ENCODE measurements at regions not wholly inside any gene's neighbourhood (a gene's known extent, or its start where the extent isn't known, plus 50 kb on each side); places are given as distances from the start of the nearest gene placed in this dataset.
A peak's percentile ranks its signal among the peaks of the same experiment; 100 is the strongest.

GRCh38 chr5:158011422-158011821 is 152.5 kb upstream of the CLINT1 start:
- H3K27me3 Mint-ChIP-seq, result peaks cover 8% of the 10 kb centered on the region
- H3K4me1 Mint-ChIP-seq (ENCODE audit: low read depth), result no peaks in the 10 kb centered on the region
- H3K4me3 Mint-ChIP-seq, result no peak overlapping the region
- intact Hi-C loops (cut with micrococcal nuclease), result no loop called here
- no peak for DNase-seq
- ChIA-PET CTCF (interaction anchor here (1.2 to 1.7 kb wide), 2 partner anchors 13 to 249 kb away, joined by 3 read pairs; no protein-coding TSS in a partner anchor), POLR2A (no interaction called here)
- H3K36me3 Mint-ChIP-seq, result no peaks in the 10 kb centered on the region
- no peaks in the 10 kb centered on the region for H3K9me3 Mint-ChIP-seq
- no peak overlapping the region for H3K27ac Mint-ChIP-seq

GRCh38 chr5:158010831-158011230 is 151.9 kb upstream of the CLINT1 start:
- ChIA-PET POLR2A (no interaction called here), CTCF (interaction anchor here (1.7 kb wide), 1 partner anchor 13 kb away, joined by 3 read pairs; no protein-coding TSS in a partner anchor)
- Mint-ChIP-seq H3K4me1 (ENCODE audit: low read depth) (no peaks in the 10 kb centered on the region), H3K27me3 (peaks cover 8% of the 10 kb centered on the region), H3K9me3 (no peaks in the 10 kb centered on the region), H3K4me3 (no peak overlapping the region), H3K36me3 (no peaks in the 10 kb centered on the region), H3K27ac (no peak overlapping the region)
- no peak for DNase-seq
- intact Hi-C loops (cut with micrococcal nuclease), result no loop called here

DNA sequence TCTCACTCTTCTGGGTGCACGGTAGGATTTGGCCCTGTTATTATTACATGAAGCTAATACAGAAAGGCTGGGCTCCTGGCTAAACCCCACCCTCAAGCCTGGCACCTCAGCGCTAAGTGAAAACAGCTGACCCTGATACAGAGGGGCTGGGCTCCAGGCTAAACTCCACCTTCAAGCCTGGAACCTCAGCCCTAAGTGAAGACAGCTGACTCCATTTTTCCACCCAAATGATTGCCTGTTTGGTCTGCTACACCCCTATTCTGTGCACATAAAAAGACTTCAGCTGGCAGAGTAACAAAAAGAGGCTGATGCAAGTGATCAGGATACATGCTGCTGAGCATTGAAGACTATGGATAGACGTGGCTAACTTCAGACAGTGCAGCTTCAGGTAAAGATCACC is 148.4 kb upstream of the CLINT1 start:
- no peaks in the 10 kb centered on the region for H3K4me1 Mint-ChIP-seq (ENCODE audit: low read depth)
- no peak overlapping the region for H3K4me3 Mint-ChIP-seq
- intact Hi-C loops (cut with micrococcal nuclease), result no loop called here
- H3K9me3 Mint-ChIP-seq, result no peaks in the 10 kb centered on the region
- ChIA-PET CTCF (interaction anchor here (2.0 kb wide), 1 partner anchor 12 kb away, joined by 6 read pairs; no protein-coding TSS in a partner anchor), POLR2A (no interaction called here)
- peaks cover 4% of the 10 kb centered on the region for H3K27me3 Mint-ChIP-seq
- H3K27ac Mint-ChIP-seq, result no peak overlapping the region
- H3K36me3 Mint-ChIP-seq, result no peaks in the 10 kb centered on the region
- DNase-seq, result no peak

DNA sequence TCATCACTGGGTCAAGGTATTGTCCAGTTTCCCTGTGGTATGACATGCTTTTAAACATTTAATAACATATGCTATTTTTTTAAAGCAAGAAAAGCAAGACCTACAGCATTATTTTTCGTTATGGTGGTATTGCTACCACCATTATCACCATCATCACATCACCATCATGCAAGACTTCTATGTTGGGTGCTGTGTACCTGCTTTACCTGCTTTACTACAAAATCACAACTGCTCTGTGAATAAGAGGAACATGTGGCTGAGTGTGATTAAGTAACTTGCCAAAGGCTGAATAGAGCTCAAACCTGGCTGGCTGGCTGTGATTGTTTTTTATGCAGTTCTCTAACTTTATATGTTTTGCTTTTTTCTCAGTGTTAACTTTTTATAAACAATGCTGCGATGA is 140.8 kb upstream of the CLINT1 start:
- H3K27ac Mint-ChIP-seq, result no peak overlapping the region
- peaks cover 20% of the 10 kb centered on the region for H3K27me3 Mint-ChIP-seq
- peaks cover 8% of the 10 kb centered on the region for H3K4me1 Mint-ChIP-seq (ENCODE audit: low read depth)
- H3K4me3 Mint-ChIP-seq, result no peak overlapping the region
- POLR2A ChIA-PET, result no interaction called here
- CTCF ChIA-PET, result no interaction called here
- intact Hi-C loops (cut with micrococcal nuclease), result no loop called here
- no peak for DNase-seq
- H3K36me3 Mint-ChIP-seq, result no peaks in the 10 kb centered on the region
- no peaks in the 10 kb centered on the region for H3K9me3 Mint-ChIP-seq

DNA sequence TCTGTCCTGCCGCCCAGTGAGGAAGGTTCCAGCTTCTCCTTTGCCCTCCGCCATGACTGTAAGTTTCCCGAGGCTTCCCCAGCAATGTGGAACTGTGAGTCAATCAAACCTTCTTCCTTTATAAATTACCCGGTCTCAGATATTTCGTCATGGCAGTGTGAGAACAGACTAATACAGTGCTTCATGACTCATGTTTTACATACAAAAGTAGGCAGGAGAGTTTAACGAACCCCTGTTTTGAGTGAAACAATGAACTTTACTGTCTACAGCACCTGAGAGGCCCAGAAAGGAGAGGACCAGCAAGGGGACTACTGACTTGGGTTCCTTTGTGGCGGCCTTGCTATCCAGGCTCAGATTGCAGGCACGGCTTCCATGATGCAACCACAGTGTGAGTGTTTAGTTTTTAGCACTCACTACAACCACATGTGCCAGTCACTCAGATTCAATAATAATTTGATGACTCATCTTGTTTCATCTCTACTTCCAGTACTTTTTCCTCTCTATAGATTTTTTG is 139.1 kb upstream of the CLINT1 start:
- Mint-ChIP-seq H3K36me3 (no peaks in the 10 kb centered on the region), H3K9me3 (no peaks in the 10 kb centered on the region), H3K4me1 (ENCODE audit: low read depth) (peaks cover 15% of the 10 kb centered on the region), H3K27ac (no peak overlapping the region), H3K27me3 (peaks cover 27% of the 10 kb centered on the region), H3K4me3 (no peak overlapping the region)
- ChIA-PET CTCF (interaction anchor here (1.2 kb wide), 1 partner anchor 236 kb away, joined by 3 read pairs; no protein-coding TSS in a partner anchor), POLR2A (no interaction called here)
- intact Hi-C loops (cut with micrococcal nuclease), result no loop called here
- DNase-seq, result no peak

DNA sequence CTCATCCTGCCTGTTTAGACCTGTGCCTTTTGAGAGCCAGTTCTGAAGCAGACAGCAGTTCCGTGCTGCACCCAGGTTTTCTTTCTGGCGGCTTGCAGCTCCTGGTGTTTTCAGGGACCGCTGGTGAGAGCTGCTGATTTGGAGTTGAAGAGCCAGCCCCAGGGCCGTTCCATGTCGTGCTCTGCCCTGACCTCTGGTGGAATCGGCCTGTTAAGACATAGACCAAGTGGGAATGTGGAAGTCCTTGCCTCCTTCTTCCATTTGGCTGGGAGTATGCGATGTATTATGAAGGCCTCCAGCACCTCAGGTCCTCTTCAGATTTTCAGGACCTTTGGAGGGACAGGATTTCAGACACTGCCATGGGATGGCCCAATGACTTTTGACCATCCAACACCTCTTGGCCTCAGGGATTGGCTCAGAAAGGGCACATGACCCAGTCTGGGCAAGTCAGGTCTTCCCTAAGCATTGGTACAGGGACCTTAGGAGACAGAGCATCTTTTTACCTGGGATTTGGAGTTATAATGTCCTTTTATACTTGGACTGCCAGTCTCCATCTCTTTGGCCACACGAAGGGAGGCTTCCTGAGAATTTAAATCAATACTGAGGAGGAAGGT is 136.1 kb upstream of the CLINT1 start:
- intact Hi-C loops (cut with micrococcal nuclease), result loop anchor here (1.0 to 2.0 kb wide), 3 partner anchors 46 to 233 kb away; no protein-coding TSS in a partner anchor
- no peak overlapping the region for H3K4me3 Mint-ChIP-seq

DNA sequence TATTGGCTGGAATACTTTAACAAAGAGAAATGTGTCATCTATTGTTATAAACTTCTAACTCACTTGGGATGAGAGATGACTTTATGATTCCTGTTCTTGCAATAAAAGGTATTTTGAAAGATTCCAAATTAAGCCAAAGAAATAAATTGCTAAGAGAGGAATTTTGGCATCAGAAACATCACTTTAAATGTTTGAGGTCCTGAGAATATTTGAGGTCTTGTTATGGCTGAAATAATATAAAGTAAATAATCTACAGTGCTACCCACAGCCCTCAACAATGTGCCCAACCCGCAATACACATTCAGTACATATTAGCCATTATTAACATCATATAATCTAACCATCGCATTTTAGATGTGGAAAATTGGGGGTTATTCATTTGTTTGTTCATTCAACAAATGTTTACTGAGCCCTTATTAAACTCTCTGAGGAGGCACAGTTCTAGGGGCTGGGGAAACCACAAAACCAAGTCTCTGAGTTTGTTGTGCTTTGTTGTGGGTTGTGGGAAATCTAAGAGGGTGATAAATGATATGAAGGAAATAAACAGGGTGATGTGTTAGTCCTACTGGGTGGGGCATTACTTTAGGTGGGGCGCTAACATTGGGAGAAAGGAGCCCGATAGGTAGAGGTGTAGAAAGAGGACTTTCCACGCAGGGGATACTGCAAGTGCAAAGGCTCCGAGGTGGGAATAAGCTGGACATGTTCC is 135.2 kb upstream of the CLINT1 start:
- Mint-ChIP-seq H3K27me3 (peaks cover 30% of the 10 kb centered on the region), H3K27ac (no peak overlapping the region), H3K36me3 (no peaks in the 10 kb centered on the region), H3K4me3 (no peak overlapping the region), H3K4me1 (ENCODE audit: low read depth) (peaks cover 12% of the 10 kb centered on the region), H3K9me3 (no peaks in the 10 kb centered on the region)
- CTCF ChIA-PET, result interaction anchor here (0.6 to 2.9 kb wide), 31 partner anchors 8 to 240 kb away, joined by 3 to 31 read pairs (median 4); partner anchors contain the start of gene CLINT1
- POLR2A ChIA-PET, result no interaction called here
- no peak for DNase-seq
- intact Hi-C loops (cut with micrococcal nuclease), result loop anchor here (2.0 kb wide), 1 partner anchor 45 kb away; no protein-coding TSS in a partner anchor

More for the DNA sequence above, 136.1 kb upstream of the CLINT1 start:
- Mint-ChIP-seq H3K4me1 (ENCODE audit: low read depth) (peaks cover 13% of the 10 kb centered on the region), H3K27ac (no peak overlapping the region), H3K36me3 (no peaks in the 10 kb centered on the region), H3K27me3 (peaks cover 30% of the 10 kb centered on the region), H3K9me3 (no peaks in the 10 kb centered on the region)
- ChIA-PET CTCF (interaction anchor here (0.6 to 2.9 kb wide), 29 partner anchors 9 to 241 kb away, joined by 3 to 31 read pairs (median 4); partner anchors contain the start of gene CLINT1), POLR2A (no interaction called here)
- peak; percentile 66 for DNase-seq

GRCh38 chr5:157993201-157993600 is 134.3 kb upstream of the CLINT1 start:
- ChIA-PET POLR2A (no interaction called here), CTCF (interaction anchor here (1.1 to 2.9 kb wide), 3 partner anchors 44 to 231 kb away, joined by 3 to 31 read pairs (median 11); no protein-coding TSS in a partner anchor)
- Mint-ChIP-seq H3K9me3 (no peaks in the 10 kb centered on the region), H3K36me3 (no peaks in the 10 kb centered on the region), H3K4me1 (ENCODE audit: low read depth) (peaks cover 12% of the 10 kb centered on the region), H3K27ac (no peak overlapping the region), H3K27me3 (peaks cover 35% of the 10 kb centered on the region), H3K4me3 (no peak overlapping the region)
- DNase-seq, result no peak
- intact Hi-C loops (cut with micrococcal nuclease), result no loop called here

GRCh38 chr5:157990583-157991181 is 131.7 kb upstream of the CLINT1 start:
- peaks cover 12% of the 10 kb centered on the region for H3K4me1 Mint-ChIP-seq (ENCODE audit: low read depth)
- H3K27me3 Mint-ChIP-seq, result peaks cover 24% of the 10 kb centered on the region
- intact Hi-C loops (cut with micrococcal nuclease), result no loop called here
- H3K9me3 Mint-ChIP-seq, result no peaks in the 10 kb centered on the region
- ChIA-PET CTCF (interaction anchor here (0.6 kb wide), 1 partner anchor 395 kb away, joined by 3 read pairs; no protein-coding TSS in a partner anchor), POLR2A (no interaction called here)
- no peak overlapping the region for H3K4me3 Mint-ChIP-seq
- H3K27ac Mint-ChIP-seq, result no peak overlapping the region
- no peak for DNase-seq
- no peaks in the 10 kb centered on the region for H3K36me3 Mint-ChIP-seq

GRCh38 chr5:157989296-157989695 is 130.4 kb upstream of the CLINT1 start:
- Mint-ChIP-seq H3K36me3 (no peaks in the 10 kb centered on the region), H3K4me1 (ENCODE audit: low read depth) (peaks cover 3% of the 10 kb centered on the region), H3K9me3 (no peaks in the 10 kb centered on the region), H3K27ac (no peak overlapping the region), H3K27me3 (peaks cover 19% of the 10 kb centered on the region), H3K4me3 (no peak overlapping the region)
- no peak for DNase-seq
- intact Hi-C loops (cut with micrococcal nuclease), result no loop called here
- POLR2A ChIA-PET, result no interaction called here
- CTCF ChIA-PET, result no interaction called here

- H3K36me3 Mint-ChIP-seq, result no peaks in the 10 kb centered on the region
- DNase-seq, result no peak
- ChIA-PET POLR2A (no interaction called here), CTCF (interaction anchor here (0.5 kb wide), 1 partner anchor 184 kb away, joined by 3 read pairs; no protein-coding TSS in a partner anchor)
- no peak overlapping the region for H3K27ac Mint-ChIP-seq
- intact Hi-C loops (cut with micrococcal nuclease), result no loop called here
- H3K4me3 Mint-ChIP-seq, result no peak overlapping the region
- H3K27me3 Mint-ChIP-seq, result peaks cover 14% of the 10 kb centered on the region
- no peaks in the 10 kb centered on the region for H3K9me3 Mint-ChIP-seq
- H3K4me1 Mint-ChIP-seq (ENCODE audit: low read depth), result no peaks in the 10 kb centered on the region
Observed at GRCh38 chr5:157987259-157987658, 128.3 kb upstream of the CLINT1 start.

- intact Hi-C loops (cut with micrococcal nuclease), result no loop called here
- ChIA-PET CTCF (interaction anchor here (0.5 to 1.1 kb wide), 2 partner anchors 8 to 183 kb away, joined by 3 to 5 read pairs; no protein-coding TSS in a partner anchor), POLR2A (no interaction called here)
- Mint-ChIP-seq H3K27me3 (peaks cover 8% of the 10 kb centered on the region), H3K27ac (no peak overlapping the region), H3K9me3 (no peaks in the 10 kb centered on the region), H3K4me3 (no peak overlapping the region), H3K36me3 (no peaks in the 10 kb centered on the region), H3K4me1 (ENCODE audit: low read depth) (no peaks in the 10 kb centered on the region)
- no peak for DNase-seq
Observed at GRCh38 chr5:157986431-157986990, 127.6 kb upstream of the CLINT1 start.
